HG03066 (cell line): ENCODE measurements at regions not wholly inside any gene's neighbourhood (a gene's known extent, or its start where the extent isn't known, plus 50 kb on each side); places are given as distances from the start of the nearest gene placed in this dataset.

Experiments used
- ATAC-seq: cut with Tn5 transposase; IDR thresholded peaks from one replicate; pipeline ENCODE4 v1.9.1; 2021; ENCODE audit warnings: low read depth; ENCODE audit not compliant: unreplicated experiment

GRCh38 chr16:85251225-85251760 is 139.0 kb upstream of the CIBAR2 start:
- ATAC-seq, result no peak

GRCh38 chr16:85252014-85252413 is 139.7 kb upstream of the CIBAR2 start:
- no peak for ATAC-seq

GRCh38 chr16:85252461-85252860 is 140.2 kb upstream of the CIBAR2 start:
- ATAC-seq, result no peak

- ATAC-seq, result no peak
Observed at GRCh38 chr16:85253084-85253941, 141.0 kb upstream of the CIBAR2 start.

- ATAC-seq, result no peak
Observed at GRCh38 chr16:85254051-85254450, 141.8 kb upstream of the CIBAR2 start.

- ATAC-seq, result no peak
Observed at GRCh38 chr16:85254921-85255320, 142.6 kb upstream of the CIBAR2 start.

- no peak for ATAC-seq
Observed at GRCh38 chr16:85255777-85256176, 143.5 kb upstream of the CIBAR2 start.

GRCh38 chr16:85256190-85256739 is 144.0 kb upstream of the CIBAR2 start:
- no peak for ATAC-seq

GRCh38 chr16:85257483-85257882 is 145.2 kb upstream of the CIBAR2 start:
- no peak for ATAC-seq

- ATAC-seq, result no peak
Observed at GRCh38 chr16:85258166-85258565, 145.9 kb upstream of the CIBAR2 start.

- ATAC-seq, result no peak
Observed at GRCh38 chr16:85258629-85259028, 146.4 kb upstream of the CIBAR2 start.

GRCh38 chr16:85259115-85259831 is 147.0 kb upstream of the CIBAR2 start:
- ATAC-seq, result no peak

GRCh38 chr16:85259832-85260167 is 147.5 kb upstream of the CIBAR2 start:
- ATAC-seq, result no peak

- no peak for ATAC-seq
Observed at GRCh38 chr16:85261204-85261603, 148.9 kb upstream of the CIBAR2 start.

- ATAC-seq, result no peak
Observed at GRCh38 chr16:85261657-85262557, 149.6 kb upstream of the CIBAR2 start.

GRCh38 chr16:85262558-85263238 is 150.4 kb upstream of the CIBAR2 start:
- ATAC-seq, result no peak

GRCh38 chr16:85263239-85263585 is 150.9 kb upstream of the CIBAR2 start:
- no peak for ATAC-seq

- no peak for ATAC-seq
Observed at GRCh38 chr16:85264752-85265151, 152.5 kb upstream of the CIBAR2 start.

- no peak for ATAC-seq
Observed at GRCh38 chr16:85265161-85265784, 153.0 kb upstream of the CIBAR2 start.

GRCh38 chr16:85265810-85266209 is 153.5 kb upstream of the CIBAR2 start:
- no peak for ATAC-seq
